H9 (cell line): ENCODE measurements at regions not wholly inside any gene's neighbourhood (a gene's known extent, or its start where the extent isn't known, plus 50 kb on each side); places are given as distances from the start of the nearest gene placed in this dataset.
"Not testable (repeated sequence)": the region's sequence is repeated elsewhere in the genome, so short reads cannot be mapped to it uniquely, and the experiment has no call there.

Source experiments
- DNase-seq: peaks from one replicate; pipeline ENCODE4 v3.0.0-alpha.2; 2017
- H2AFZ ChIP-seq: one replicate; pipeline ENCODE4 v1.6.1; 2013; ENCODE audit warnings: mild to moderate bottlenecking, low read length, control low read depth, moderate library complexity
- H2AK5ac ChIP-seq: 2 replicates; pipeline ENCODE4 v1.6.1; 2013; ENCODE audit warnings: low read length, control low read depth, mixed read lengths; ENCODE audit not compliant: insufficient read length
- H2BK120ac ChIP-seq: one replicate; pipeline ENCODE4 v1.6.1; 2013; ENCODE audit warnings: low read depth, mild to moderate bottlenecking, low read length, control low read depth, inconsistent platforms; ENCODE audit not compliant: poor library complexity, severe bottlenecking
- H2BK12ac ChIP-seq: 2 replicates; pipeline ENCODE4 v1.6.1; 2013; ENCODE audit warnings: low read length, control low read depth, mixed read lengths, low read depth; ENCODE audit not compliant: insufficient read length
- H2BK15ac ChIP-seq: 2 replicates; pipeline ENCODE4 v1.6.1; 2013; ENCODE audit warnings: low read depth, low read length, control low read depth
- H2BK20ac ChIP-seq: one replicate; pipeline ENCODE4 v1.6.1; 2013; ENCODE audit warnings: low read depth, mild to moderate bottlenecking, low read length, control low read depth, inconsistent platforms; ENCODE audit not compliant: poor library complexity, severe bottlenecking
- H2BK5ac ChIP-seq: 2 replicates; pipeline ENCODE4 v1.6.1; 2013; ENCODE audit warnings: low read length, control low read depth, mixed read lengths; ENCODE audit not compliant: insufficient read length
- H3K14ac ChIP-seq: 2 replicates; pipeline ENCODE4 v1.6.1; 2013; ENCODE audit warnings: low read length, control low read depth; ENCODE audit not compliant: insufficient read depth
- H3K18ac ChIP-seq: 2 replicates; pipeline ENCODE4 v1.6.1; 2013; ENCODE audit warnings: low read depth, mild to moderate bottlenecking, mixed read lengths, low read length, control low read depth; ENCODE audit not compliant: insufficient read length
- H3K23ac ChIP-seq: 2 replicates; pipeline ENCODE4 v1.6.1; 2013; ENCODE audit warnings: low read length, control low read depth, mixed read lengths, low read depth; ENCODE audit not compliant: insufficient read length
- H3K23me2 ChIP-seq: 2 replicates; pipeline ENCODE4 v1.6.1; 2013; ENCODE audit warnings: low read depth, mild to moderate bottlenecking, mixed read lengths, low read length, control low read depth; ENCODE audit not compliant: insufficient read length, poor library complexity, severe bottlenecking
- H3K27ac ChIP-seq: 2 replicates; pipeline ENCODE4 v1.5.1; 2013; ENCODE audit warnings: low read length, control low read depth, mixed read lengths, low read depth; ENCODE audit not compliant: insufficient read length
- H3K27me3 ChIP-seq: 2 replicates; pipeline ENCODE4 v1.6.1; 2013; ENCODE audit warnings: low read length, control low read depth, inconsistent platforms; ENCODE audit not compliant: insufficient read depth
- H3K4ac ChIP-seq: 2 replicates; pipeline ENCODE4 v1.6.1; 2013; ENCODE audit warnings: low read depth, mild to moderate bottlenecking, control low read depth, inconsistent platforms, low read length, moderate library complexity
- H3K4me1 ChIP-seq: 2 replicates; pipeline ENCODE4 v1.6.1; 2013; ENCODE audit warnings: low read length, control low read depth, inconsistent platforms; ENCODE audit not compliant: insufficient read depth
- H3K4me2 ChIP-seq: 2 replicates; pipeline ENCODE4 v1.6.1; 2013; ENCODE audit warnings: low read length, control low read depth, mixed read lengths; ENCODE audit not compliant: insufficient read length, insufficient read depth
- H3K56ac ChIP-seq: 2 replicates; pipeline ENCODE4 v1.6.1; 2013; ENCODE audit warnings: low read depth, mild to moderate bottlenecking, mixed read lengths, low read length, control low read depth; ENCODE audit not compliant: insufficient read length
- H3K79me1 ChIP-seq: 2 replicates; pipeline ENCODE4 v1.6.1; 2013; ENCODE audit warnings: low read depth, mild to moderate bottlenecking, moderate library complexity, low read length, control low read depth, inconsistent platforms; ENCODE audit not compliant: insufficient read depth, poor library complexity, severe bottlenecking
- H3K79me2 ChIP-seq: 2 replicates; pipeline ENCODE4 v1.6.1; 2013; ENCODE audit warnings: low read length, control low read depth, inconsistent platforms; ENCODE audit not compliant: insufficient read depth
- H3K9ac ChIP-seq: 2 replicates; pipeline ENCODE4 v1.6.1; 2013; ENCODE audit warnings: low read length, control low read depth, mixed read lengths; ENCODE audit not compliant: insufficient read length; ENCODE audit errors: extremely low read depth
- H3K9me3 ChIP-seq: one replicate; pipeline ENCODE4 v1.6.1; 2013; ENCODE audit warnings: low read depth, low read length, inconsistent platforms; ENCODE audit not compliant: control insufficient read depth
- H3T11ph ChIP-seq: one replicate; pipeline ENCODE4 v1.6.1; 2013; ENCODE audit warnings: mild to moderate bottlenecking, low read length, control low read depth, inconsistent platforms
- H4K20me1 ChIP-seq: one replicate; pipeline ENCODE4 v1.6.1; 2013; ENCODE audit not compliant: control insufficient read depth, insufficient read length, insufficient read depth
- H4K5ac ChIP-seq: 2 replicates; pipeline ENCODE4 v1.6.1; 2013; ENCODE audit warnings: low read depth, mild to moderate bottlenecking, mixed read lengths, low read length, control low read depth; ENCODE audit not compliant: insufficient read length
- H4K8ac ChIP-seq: replicated peaks from 2 replicates; pipeline ENCODE4 v1.6.1; 2013; ENCODE audit warnings: low read length, control low read depth, mixed read lengths, low read depth; ENCODE audit not compliant: insufficient read length
- H4K91ac ChIP-seq: 2 replicates; pipeline ENCODE4 v1.6.1; 2013; ENCODE audit warnings: low read depth, mild to moderate bottlenecking, moderate library complexity, mixed read lengths, low read length, control low read depth; ENCODE audit not compliant: insufficient read length
- H3K27ac Mint-ChIP-seq, 3 experiments: 2 replicates in 2 of 3; 3 replicates in 1 of 3; pipeline ENCODE4 v1.8.0; 2020 to 2021; ENCODE audit warnings: mixed read lengths in 3 of 3, mild to moderate bottlenecking in 1 of 3, moderate library complexity in 1 of 3
- H3K27me3 Mint-ChIP-seq: 2 replicates; pipeline ENCODE4 v1.8.0; 2021; ENCODE audit warnings: low read depth, mild to moderate bottlenecking, moderate library complexity, mixed read lengths
- H3K36me3 Mint-ChIP-seq, 3 experiments: 2 replicates in 2 of 3; 3 replicates in 1 of 3; pipeline ENCODE4 v1.8.0; 2020 to 2021; ENCODE audit warnings: low read depth in 3 of 3, mixed read lengths in 3 of 3; ENCODE audit not compliant: insufficient read depth in 1 of 3
- H3K4me1 Mint-ChIP-seq, 2 experiments: 2 replicates each; pipeline ENCODE4 v1.8.0; 2020; ENCODE audit warnings: mixed read lengths in 2 of 2
- H3K4me3 Mint-ChIP-seq, 2 experiments: 2 replicates in 1 of 2; 3 replicates in 1 of 2; pipeline ENCODE4 v1.8.0; 2020 to 2021; ENCODE audit warnings: mild to moderate bottlenecking in 2 of 2, mixed read lengths in 2 of 2, moderate library complexity in 1 of 2
- H3K9me3 Mint-ChIP-seq, 2 experiments: 2 replicates in 1 of 2; 3 replicates in 1 of 2; pipeline ENCODE4 v1.8.0; 2020; ENCODE audit warnings: mild to moderate bottlenecking in 2 of 2, mixed read lengths in 2 of 2, moderate library complexity in 1 of 2
- CTCF ChIP-seq: fragments of 200-600 bp; sonication (generic); conservative IDR thresholded peaks from 3 replicates; pipeline ENCODE4 v1.8.0; 2021; ENCODE audit warnings: antibody characterized with exemption, mild to moderate bottlenecking
- WGBS: extraction: QIAGEN DNeasy Blood & Tissue Kit; methylation state at CpG from one replicate; pipeline ENCODE4 v1.1.7; 2013; ENCODE audit warnings: missing lambda C conversion rate, low lambda C conversion rate, mixed read lengths; ENCODE audit not compliant: insufficient read length; ENCODE audit errors: extremely low coverage; 5-methylcytosine and 5-hydroxymethylcytosine counted together

GRCh38 chr18:14189858-14190257, 57.6 kb upstream of the ZNF519 start:
- H3K27me3 Mint-ChIP-seq = no peaks in the 10 kb centered on the region
- no peak overlapping the region for H2BK120ac ChIP-seq
- H4K8ac ChIP-seq = no peak overlapping the region
- no peak overlapping the region for H3K27ac Mint-ChIP-seq
- DNase-seq = no peak
- no peak overlapping the region for H3K23ac ChIP-seq
- no peak overlapping the region for H3K18ac ChIP-seq
- H3K4me2 ChIP-seq = no peak overlapping the region
- H2BK20ac ChIP-seq = no peak overlapping the region
- H2BK15ac ChIP-seq = no peak overlapping the region
- H3K9me3 ChIP-seq = peaks cover 14% of the 10 kb centered on the region
- H3K4me1 Mint-ChIP-seq = no peaks in the 10 kb centered on the region
- H2AFZ ChIP-seq = no peak overlapping the region
- no peaks in the 10 kb centered on the region for H3K4me1 ChIP-seq
- no peak overlapping the region for H4K91ac ChIP-seq
- TF ChIP-seq CTCF = no peak
- H2AK5ac ChIP-seq = no peak overlapping the region
- no peak overlapping the region for H2BK5ac ChIP-seq
- no peak overlapping the region for H3K4me3 Mint-ChIP-seq
- no peaks in the 10 kb centered on the region for H4K20me1 ChIP-seq
- H3K27me3 ChIP-seq = no peaks in the 10 kb centered on the region
- no peak overlapping the region for H3K4ac ChIP-seq
- no peak overlapping the region for H3K9ac ChIP-seq
- no peaks in the 10 kb centered on the region for H3K23me2 ChIP-seq
- H3T11ph ChIP-seq = no peak overlapping the region
- H3K79me1 ChIP-seq = no peaks in the 10 kb centered on the region
- no CpG with 5 or more reads among the region's 1 CpG for WGBS
- H3K9me3 Mint-ChIP-seq = peaks cover 60 to 68% of the 10 kb centered on the region in 2 experiments
- H2BK12ac ChIP-seq = no peak overlapping the region
- H3K36me3 Mint-ChIP-seq = peaks cover 0 to 9% (median 2%) of the 10 kb centered on the region in 3 experiments; a peak in 3 of 7 replicates
- no peak overlapping the region for H3K27ac ChIP-seq
- no peak overlapping the region for H4K5ac ChIP-seq
- H3K14ac ChIP-seq = no peak overlapping the region
- no peaks in the 10 kb centered on the region for H3K79me2 ChIP-seq
- H3K56ac ChIP-seq = no peak overlapping the region

DNA sequence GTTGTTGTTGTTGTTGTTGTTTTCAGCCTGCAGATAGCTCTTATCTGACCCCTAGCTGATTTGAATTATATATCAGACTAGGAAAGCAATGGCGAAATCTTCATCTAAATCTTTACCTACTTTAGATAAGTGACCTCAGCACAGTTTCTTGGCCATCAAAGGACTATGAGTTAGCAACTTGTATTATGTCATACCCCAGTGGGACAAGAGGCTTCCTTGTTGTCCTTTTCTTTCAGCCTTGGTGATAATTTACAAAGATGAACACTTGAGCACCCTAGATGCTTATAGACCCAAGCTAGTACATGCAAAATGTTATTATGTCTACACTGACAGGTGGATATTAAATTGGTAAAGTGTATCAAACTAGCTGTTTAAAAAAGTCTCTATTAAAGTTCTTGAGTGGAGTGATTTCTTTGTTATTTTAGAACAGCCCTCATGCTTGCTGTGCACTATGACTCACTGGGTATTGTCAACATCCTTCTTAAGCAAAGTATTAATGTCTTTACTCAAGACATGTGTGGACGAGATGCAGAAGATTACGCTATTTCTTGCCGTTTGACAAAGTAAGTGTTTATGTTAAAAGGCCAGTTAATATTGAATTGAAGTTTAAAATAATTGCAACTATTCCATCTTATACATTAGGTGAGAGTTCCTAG, 56.6 kb upstream of the ZNF519 start:
- H3K27me3 Mint-ChIP-seq, H3K23me2 ChIP-seq, H2AK5ac ChIP-seq, H2BK15ac ChIP-seq, H2BK5ac ChIP-seq, H3K18ac ChIP-seq, H3K4me1 ChIP-seq, H3K14ac ChIP-seq, H2BK120ac ChIP-seq, H3K9ac ChIP-seq, H3K4ac ChIP-seq, H3K79me2 ChIP-seq, H3K4me3 Mint-ChIP-seq, H3K27ac Mint-ChIP-seq, H2BK12ac ChIP-seq, H3K79me1 ChIP-seq, H2AFZ ChIP-seq, H3K56ac ChIP-seq, H2BK20ac ChIP-seq, H3T11ph ChIP-seq, H3K36me3 Mint-ChIP-seq, H3K4me1 Mint-ChIP-seq, H4K8ac ChIP-seq, H4K91ac ChIP-seq, H4K20me1 ChIP-seq, H4K5ac ChIP-seq, DNase-seq, H3K27me3 ChIP-seq, H3K23ac ChIP-seq, H3K27ac ChIP-seq, H3K4me2 ChIP-seq: not testable (repeated sequence)
- no CpG with 5 or more reads among the region's 4 CpGs for WGBS
- H3K9me3 Mint-ChIP-seq = peaks cover 61 to 68% of the 10 kb centered on the region in 2 experiments
- peaks cover 14% of the 10 kb centered on the region for H3K9me3 ChIP-seq
